Anterior cingulate cortex (tissue), 58 donors: ENCODE measurements at regions not wholly inside any gene's neighbourhood (a gene's known extent, or its start where the extent isn't known, plus 50 kb on each side); places are given as distances from the start of the nearest gene placed in this dataset.

Experiments
- DNase-seq, 58 donors: peaks; one replicate each; lab custom pipeline; 2025; lab: John Stamatoyannopoulos, UW

GRCh38 chr12:64998371-64999147, 122.5 kb downstream of the WIF1 start:
- peak in 11 of 58 donors; percentile 1 to 31 (median 9) for DNase-seq

GRCh38 chr12:64999148-64999425, 122.0 kb downstream of the WIF1 start:
- DNase-seq: no peak
